WTC11 (cell line): ENCODE measurements at regions not wholly inside any gene's neighbourhood (a gene's known extent, or its start where the extent isn't known, plus 50 kb on each side); places are given as distances from the start of the nearest gene placed in this dataset.

Experiments
- ATAC-seq: fragments of 200-7000 bp; cut with Tn5 transposase; 2 replicates; pipeline ENCODE4 v1.10.0; 2021; ENCODE audit warnings: mild to moderate bottlenecking, moderate library complexity
- CTCF ChIA-PET: fragments of 300-600 bp; sonication (Branson Sonifier 250); formaldehyde crosslinking; loops from one replicate; lab custom pipeline; 2021; ENCODE audit warnings: antibody characterized with exemption; lab: Charles Lee
- POLR2A ChIA-PET: fragments of 350-600 bp; sonication (Branson Sonifier 250); formaldehyde crosslinking; loops from one replicate; lab custom pipeline; 2021; ENCODE audit warnings: antibody characterized with exemption; lab: Charles Lee
- DNase-seq: peaks from one replicate; pipeline ENCODE4 v3.0.0; 2021; ENCODE audit warnings: low spot score
- H3K27ac Mint-ChIP-seq: 2 replicates; pipeline ENCODE4 v1.8.0; 2021; ENCODE audit warnings: mixed read lengths
- H3K27me3 Mint-ChIP-seq: 2 replicates; pipeline ENCODE4 v1.8.0; 2021; ENCODE audit warnings: low read depth, mild to moderate bottlenecking, moderate library complexity, mixed read lengths
- H3K36me3 Mint-ChIP-seq: 2 replicates; pipeline ENCODE4 v1.8.0; 2021; ENCODE audit warnings: mixed read lengths
- H3K4me1 Mint-ChIP-seq: 2 replicates; pipeline ENCODE4 v1.8.0; 2022; ENCODE audit warnings: mixed read lengths
- H3K4me3 Mint-ChIP-seq: 2 replicates; pipeline ENCODE4 v1.8.0; 2021; ENCODE audit warnings: mild to moderate bottlenecking, moderate library complexity, mixed read lengths
- H3K9me3 Mint-ChIP-seq: 2 replicates; pipeline ENCODE4 v1.8.0; 2021; ENCODE audit warnings: mixed read lengths
- CREB1 ChIP-seq: sonication (generic); formaldehyde crosslinking; IDR thresholded peaks from 2 replicates; pipeline ENCODE4 v1.8.0; 2023; ENCODE audit warnings: mild to moderate bottlenecking, missing genetic modification reagents
- ESRRA ChIP-seq: sonication (generic); formaldehyde crosslinking; IDR thresholded peaks from 2 replicates; pipeline ENCODE4 v1.8.1; 2022; ENCODE audit warnings: mild to moderate bottlenecking, missing genetic modification reagents, borderline replicate concordance
- GRHL2 ChIP-seq: fragments of 250-450 bp; sonication (Bioruptor Pico); IDR thresholded peaks from 2 replicates; pipeline ENCODE4 v1.8.0; 2022; ENCODE audit warnings: mild to moderate bottlenecking, moderate library complexity; ENCODE audit not compliant: insufficient replicate concordance, severe bottlenecking
- HMGA2 ChIP-seq: fragments of 250-450 bp; sonication (Bioruptor Pico); IDR thresholded peaks from 2 replicates; pipeline ENCODE4 v1.4.0; 2021; ENCODE audit warnings: mild to moderate bottlenecking, moderate library complexity
- JUN ChIP-seq: sonication (generic); formaldehyde crosslinking; IDR thresholded peaks from 2 replicates; pipeline ENCODE4 v1.8.0; 2023; ENCODE audit warnings: mild to moderate bottlenecking, missing genetic modification reagents
- NFYB ChIP-seq: sonication (generic); formaldehyde crosslinking; conservative IDR thresholded peaks from 2 replicates; pipeline ENCODE4 v1.8.0; 2022; ENCODE audit warnings: low read depth, missing genetic modification reagents
- RELA ChIP-seq: sonication (generic); formaldehyde crosslinking; IDR thresholded peaks from 2 replicates; pipeline ENCODE4 v1.8.1; 2022; ENCODE audit warnings: missing genetic modification reagents, mild to moderate bottlenecking, borderline replicate concordance
- RORB ChIP-seq: fragments of 250-450 bp; sonication (Bioruptor Pico); IDR thresholded peaks from 2 replicates; pipeline ENCODE4 v1.9.0; 2021; ENCODE audit warnings: mild to moderate bottlenecking
- TP53 ChIP-seq: sonication (generic); formaldehyde crosslinking; IDR thresholded peaks from 2 replicates; pipeline ENCODE4 v1.8.1; 2023; ENCODE audit warnings: mild to moderate bottlenecking, missing genetic modification reagents
- ZNF121 ChIP-seq: sonication (generic); formaldehyde crosslinking; IDR thresholded peaks from 2 replicates; pipeline ENCODE4 v1.8.0; 2023; ENCODE audit warnings: missing genetic modification reagents
- ZNF396 ChIP-seq: fragments of 250-450 bp; sonication (Bioruptor Pico); IDR thresholded peaks from 2 replicates; pipeline ENCODE4 v1.8.0; 2021; ENCODE audit warnings: mild to moderate bottlenecking, moderate library complexity, borderline replicate concordance
- ZNF416 ChIP-seq: fragments of 250-450 bp; sonication (Bioruptor Pico); IDR thresholded peaks from 2 replicates; pipeline ENCODE4 v1.9.0; 2021; ENCODE audit warnings: mild to moderate bottlenecking, inconsistent platforms
- ZNF423 ChIP-seq: fragments of 250-450 bp; sonication (Bioruptor Pico); IDR thresholded peaks from 2 replicates; pipeline ENCODE4 v2.1.2; 2022; ENCODE audit warnings: mild to moderate bottlenecking, moderate library complexity
- TF ChIP-seq, protein P1 (sequence below): fragments of 250-450 bp; sonication (Bioruptor Pico); IDR thresholded peaks from 2 replicates; pipeline ENCODE4 v1.9.0; 2021; ENCODE audit warnings: mild to moderate bottlenecking
- TF ChIP-seq, protein P2 (sequence below): fragments of 200-600 bp; IDR thresholded peaks from 2 replicates; pipeline ENCODE4 v1.8.0; 2022; ENCODE audit warnings: antibody characterized with exemption
- TF ChIP-seq, protein P3 (sequence below): sonication (generic); formaldehyde crosslinking; IDR thresholded peaks from 2 replicates; pipeline ENCODE4 v1.8.0; 2023; ENCODE audit warnings: missing genetic modification reagents
- TF ChIP-seq, protein P4 (sequence below): sonication (generic); formaldehyde crosslinking; IDR thresholded peaks from 2 replicates; pipeline ENCODE4 v1.8.1; 2023; ENCODE audit warnings: mild to moderate bottlenecking, missing genetic modification reagents
- TF ChIP-seq, protein P5 (sequence below): sonication (generic); formaldehyde crosslinking; IDR thresholded peaks from 2 replicates; pipeline ENCODE4 v1.8.0; 2022; ENCODE audit warnings: mild to moderate bottlenecking, missing genetic modification reagents
- TF ChIP-seq, protein P6 (sequence below): sonication (generic); formaldehyde crosslinking; IDR thresholded peaks from 2 replicates; pipeline ENCODE4 v1.8.1; 2022; ENCODE audit warnings: low read depth, mild to moderate bottlenecking, moderate library complexity, missing genetic modification reagents, borderline replicate concordance
- TF ChIP-seq, protein P7 (sequence below): sonication (generic); formaldehyde crosslinking; IDR thresholded peaks from 2 replicates; pipeline ENCODE4 v1.8.0; 2022; ENCODE audit warnings: mild to moderate bottlenecking, missing genetic modification reagents

DNA sequence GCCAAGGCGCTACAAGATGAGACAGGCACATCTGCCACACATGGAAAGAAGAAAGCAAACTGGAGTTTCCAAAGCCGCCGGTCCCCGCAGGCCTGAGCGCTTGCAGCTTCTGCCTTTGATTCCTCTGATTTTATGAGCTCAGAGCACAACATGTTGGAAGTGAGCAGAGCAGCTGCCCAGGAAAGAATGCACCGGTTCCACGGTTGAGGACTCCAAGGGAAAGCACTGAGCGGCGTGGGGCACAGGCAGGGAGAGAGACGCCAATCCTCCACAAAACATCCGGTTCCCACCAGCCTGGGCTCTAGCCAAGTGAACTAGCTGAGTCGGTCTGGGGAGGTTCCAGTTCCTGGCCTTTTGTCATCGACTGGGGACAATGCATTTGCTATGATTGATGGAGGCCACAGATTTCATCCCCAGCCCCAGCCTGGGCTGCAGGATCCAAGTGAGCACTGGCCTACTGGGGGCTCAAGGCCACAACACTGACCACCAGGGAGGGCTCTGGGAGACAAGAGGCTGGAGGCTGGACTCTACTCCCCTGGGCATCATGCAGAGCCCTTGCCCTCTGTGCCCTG, 253.1 kb upstream of the IRF2BP2 start:
- Mint-ChIP-seq H3K4me1 (no peaks in the 10 kb centered on the region; the same call in 1 of the 2 replicates), H3K9me3 (peaks cover 6% of the 10 kb centered on the region; the same call in 1 of the 2 replicates), H3K4me3 (no peak overlapping the region), H3K27ac (no peak overlapping the region), H3K27me3 (no peaks in the 10 kb centered on the region), H3K36me3 (no peaks in the 10 kb centered on the region)
- ChIA-PET CTCF (interaction anchor here (1.2 kb wide), 1 partner anchor 364 kb away, joined by 3 read pairs; no protein-coding TSS in a partner anchor), POLR2A (no interaction called here)
- TF ChIP-seq ZNF396 (CRISPR knock-in tag) (no peak), JUN (CRISPR knock-in tag) (no peak), ZNF416 (no peak), HMGA2 (CRISPR knock-in tag) (no peak), ZNF423 (no peak), ZNF121 (CRISPR knock-in tag) (no peak), CREB1 (CRISPR knock-in tag) (no peak)
- TF ChIP-seq, protein P1, sequence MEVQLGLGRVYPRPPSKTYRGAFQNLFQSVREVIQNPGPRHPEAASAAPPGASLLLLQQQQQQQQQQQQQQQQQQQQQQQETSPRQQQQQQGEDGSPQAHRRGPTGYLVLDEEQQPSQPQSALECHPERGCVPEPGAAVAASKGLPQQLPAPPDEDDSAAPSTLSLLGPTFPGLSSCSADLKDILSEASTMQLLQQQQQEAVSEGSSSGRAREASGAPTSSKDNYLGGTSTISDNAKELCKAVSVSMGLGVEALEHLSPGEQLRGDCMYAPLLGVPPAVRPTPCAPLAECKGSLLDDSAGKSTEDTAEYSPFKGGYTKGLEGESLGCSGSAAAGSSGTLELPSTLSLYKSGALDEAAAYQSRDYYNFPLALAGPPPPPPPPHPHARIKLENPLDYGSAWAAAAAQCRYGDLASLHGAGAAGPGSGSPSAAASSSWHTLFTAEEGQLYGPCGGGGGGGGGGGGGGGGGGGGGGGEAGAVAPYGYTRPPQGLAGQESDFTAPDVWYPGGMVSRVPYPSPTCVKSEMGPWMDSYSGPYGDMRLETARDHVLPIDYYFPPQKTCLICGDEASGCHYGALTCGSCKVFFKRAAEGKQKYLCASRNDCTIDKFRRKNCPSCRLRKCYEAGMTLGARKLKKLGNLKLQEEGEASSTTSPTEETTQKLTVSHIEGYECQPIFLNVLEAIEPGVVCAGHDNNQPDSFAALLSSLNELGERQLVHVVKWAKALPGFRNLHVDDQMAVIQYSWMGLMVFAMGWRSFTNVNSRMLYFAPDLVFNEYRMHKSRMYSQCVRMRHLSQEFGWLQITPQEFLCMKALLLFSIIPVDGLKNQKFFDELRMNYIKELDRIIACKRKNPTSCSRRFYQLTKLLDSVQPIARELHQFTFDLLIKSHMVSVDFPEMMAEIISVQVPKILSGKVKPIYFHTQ (CRISPR knock-in tag), result no peak
- TF ChIP-seq, protein P2, sequence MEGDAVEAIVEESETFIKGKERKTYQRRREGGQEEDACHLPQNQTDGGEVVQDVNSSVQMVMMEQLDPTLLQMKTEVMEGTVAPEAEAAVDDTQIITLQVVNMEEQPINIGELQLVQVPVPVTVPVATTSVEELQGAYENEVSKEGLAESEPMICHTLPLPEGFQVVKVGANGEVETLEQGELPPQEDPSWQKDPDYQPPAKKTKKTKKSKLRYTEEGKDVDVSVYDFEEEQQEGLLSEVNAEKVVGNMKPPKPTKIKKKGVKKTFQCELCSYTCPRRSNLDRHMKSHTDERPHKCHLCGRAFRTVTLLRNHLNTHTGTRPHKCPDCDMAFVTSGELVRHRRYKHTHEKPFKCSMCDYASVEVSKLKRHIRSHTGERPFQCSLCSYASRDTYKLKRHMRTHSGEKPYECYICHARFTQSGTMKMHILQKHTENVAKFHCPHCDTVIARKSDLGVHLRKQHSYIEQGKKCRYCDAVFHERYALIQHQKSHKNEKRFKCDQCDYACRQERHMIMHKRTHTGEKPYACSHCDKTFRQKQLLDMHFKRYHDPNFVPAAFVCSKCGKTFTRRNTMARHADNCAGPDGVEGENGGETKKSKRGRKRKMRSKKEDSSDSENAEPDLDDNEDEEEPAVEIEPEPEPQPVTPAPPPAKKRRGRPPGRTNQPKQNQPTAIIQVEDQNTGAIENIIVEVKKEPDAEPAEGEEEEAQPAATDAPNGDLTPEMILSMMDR, result no peak
- TF ChIP-seq, protein P3, sequence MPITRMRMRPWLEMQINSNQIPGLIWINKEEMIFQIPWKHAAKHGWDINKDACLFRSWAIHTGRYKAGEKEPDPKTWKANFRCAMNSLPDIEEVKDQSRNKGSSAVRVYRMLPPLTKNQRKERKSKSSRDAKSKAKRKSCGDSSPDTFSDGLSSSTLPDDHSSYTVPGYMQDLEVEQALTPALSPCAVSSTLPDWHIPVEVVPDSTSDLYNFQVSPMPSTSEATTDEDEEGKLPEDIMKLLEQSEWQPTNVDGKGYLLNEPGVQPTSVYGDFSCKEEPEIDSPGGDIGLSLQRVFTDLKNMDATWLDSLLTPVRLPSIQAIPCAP (CRISPR knock-in tag), result no peak
- TF ChIP-seq, protein P4, sequence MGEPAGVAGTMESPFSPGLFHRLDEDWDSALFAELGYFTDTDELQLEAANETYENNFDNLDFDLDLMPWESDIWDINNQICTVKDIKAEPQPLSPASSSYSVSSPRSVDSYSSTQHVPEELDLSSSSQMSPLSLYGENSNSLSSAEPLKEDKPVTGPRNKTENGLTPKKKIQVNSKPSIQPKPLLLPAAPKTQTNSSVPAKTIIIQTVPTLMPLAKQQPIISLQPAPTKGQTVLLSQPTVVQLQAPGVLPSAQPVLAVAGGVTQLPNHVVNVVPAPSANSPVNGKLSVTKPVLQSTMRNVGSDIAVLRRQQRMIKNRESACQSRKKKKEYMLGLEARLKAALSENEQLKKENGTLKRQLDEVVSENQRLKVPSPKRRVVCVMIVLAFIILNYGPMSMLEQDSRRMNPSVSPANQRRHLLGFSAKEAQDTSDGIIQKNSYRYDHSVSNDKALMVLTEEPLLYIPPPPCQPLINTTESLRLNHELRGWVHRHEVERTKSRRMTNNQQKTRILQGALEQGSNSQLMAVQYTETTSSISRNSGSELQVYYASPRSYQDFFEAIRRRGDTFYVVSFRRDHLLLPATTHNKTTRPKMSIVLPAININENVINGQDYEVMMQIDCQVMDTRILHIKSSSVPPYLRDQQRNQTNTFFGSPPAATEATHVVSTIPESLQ (CRISPR knock-in tag), result no peak
- ATAC-seq (no peak), DNase-seq (no peak)

DNA sequence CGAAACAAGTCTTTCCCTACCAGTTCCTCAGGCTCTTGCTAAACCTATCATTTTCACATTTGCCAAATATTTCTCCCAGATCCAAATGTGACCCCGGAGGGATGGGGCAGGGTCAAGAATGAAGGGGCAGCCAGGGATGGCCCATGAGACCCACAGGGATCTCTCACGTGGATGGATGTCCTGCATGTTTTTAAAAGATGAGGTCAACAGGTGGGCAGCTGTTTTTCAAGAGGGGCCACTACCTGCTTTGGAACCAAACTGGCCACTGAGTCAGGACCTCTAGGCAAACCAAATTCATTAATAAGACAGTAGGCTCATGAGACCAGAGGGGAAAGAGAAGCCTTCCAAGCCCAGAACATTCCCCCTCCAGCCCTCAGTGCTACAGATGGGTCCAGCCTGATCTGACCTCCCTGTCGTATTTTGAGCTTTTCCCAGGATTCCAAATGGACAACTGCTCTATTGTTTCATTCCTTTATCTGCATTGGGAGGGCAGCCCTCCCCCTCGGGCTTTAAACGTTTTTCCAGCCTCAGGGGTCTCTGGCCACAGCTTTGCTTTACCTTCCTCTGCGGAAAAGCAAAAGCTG, 252.5 kb upstream of the IRF2BP2 start:
- no peak overlapping the region for H3K27ac Mint-ChIP-seq
- ATAC-seq (no peak), DNase-seq (no peak)
- H3K27me3 Mint-ChIP-seq, result no peaks in the 10 kb centered on the region
- ChIA-PET POLR2A (no interaction called here), CTCF (interaction anchor here (1.2 kb wide), 1 partner anchor 363 kb away, joined by 3 read pairs; no protein-coding TSS in a partner anchor)
- peaks cover 6% of the 10 kb centered on the region; the same call in 1 of the 2 replicates for H3K9me3 Mint-ChIP-seq
- H3K4me1 Mint-ChIP-seq, result no peaks in the 10 kb centered on the region; the same call in 1 of the 2 replicates
- no peaks in the 10 kb centered on the region for H3K36me3 Mint-ChIP-seq
- no peak overlapping the region for H3K4me3 Mint-ChIP-seq
- TF ChIP-seq TP53 (CRISPR knock-in tag) (no peak), GRHL2 (no peak), NFYB (CRISPR knock-in tag) (no peak), RORB (CRISPR knock-in tag) (no peak), ESRRA (CRISPR knock-in tag) (no peak), RELA (no peak)
- TF ChIP-seq, protein P5, sequence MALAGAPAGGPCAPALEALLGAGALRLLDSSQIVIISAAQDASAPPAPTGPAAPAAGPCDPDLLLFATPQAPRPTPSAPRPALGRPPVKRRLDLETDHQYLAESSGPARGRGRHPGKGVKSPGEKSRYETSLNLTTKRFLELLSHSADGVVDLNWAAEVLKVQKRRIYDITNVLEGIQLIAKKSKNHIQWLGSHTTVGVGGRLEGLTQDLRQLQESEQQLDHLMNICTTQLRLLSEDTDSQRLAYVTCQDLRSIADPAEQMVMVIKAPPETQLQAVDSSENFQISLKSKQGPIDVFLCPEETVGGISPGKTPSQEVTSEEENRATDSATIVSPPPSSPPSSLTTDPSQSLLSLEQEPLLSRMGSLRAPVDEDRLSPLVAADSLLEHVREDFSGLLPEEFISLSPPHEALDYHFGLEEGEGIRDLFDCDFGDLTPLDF (CRISPR knock-in tag), result no peak
- TF ChIP-seq, protein P1 (CRISPR knock-in tag), result no peak
- TF ChIP-seq, protein P6, sequence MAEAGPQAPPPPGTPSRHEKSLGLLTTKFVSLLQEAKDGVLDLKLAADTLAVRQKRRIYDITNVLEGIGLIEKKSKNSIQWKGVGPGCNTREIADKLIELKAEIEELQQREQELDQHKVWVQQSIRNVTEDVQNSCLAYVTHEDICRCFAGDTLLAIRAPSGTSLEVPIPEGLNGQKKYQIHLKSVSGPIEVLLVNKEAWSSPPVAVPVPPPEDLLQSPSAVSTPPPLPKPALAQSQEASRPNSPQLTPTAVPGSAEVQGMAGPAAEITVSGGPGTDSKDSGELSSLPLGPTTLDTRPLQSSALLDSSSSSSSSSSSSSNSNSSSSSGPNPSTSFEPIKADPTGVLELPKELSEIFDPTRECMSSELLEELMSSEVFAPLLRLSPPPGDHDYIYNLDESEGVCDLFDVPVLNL (CRISPR knock-in tag), result no peak
- TF ChIP-seq, protein P7, sequence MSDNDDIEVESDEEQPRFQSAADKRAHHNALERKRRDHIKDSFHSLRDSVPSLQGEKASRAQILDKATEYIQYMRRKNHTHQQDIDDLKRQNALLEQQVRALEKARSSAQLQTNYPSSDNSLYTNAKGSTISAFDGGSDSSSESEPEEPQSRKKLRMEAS (CRISPR knock-in tag), result no peak
